Heart left ventricle (tissue), 13 donors: ENCODE measurements at regions not wholly inside any gene's neighbourhood (a gene's known extent, or its start where the extent isn't known, plus 50 kb on each side); places are given as distances from the start of the nearest gene placed in this dataset.

ENCODE experiments used
- POLR2A ChIP-seq, 2 donors: fragments of 450-650 bp; IDR thresholded peaks; one replicate each; pipeline ENCODE4 v1.6.1; 2017; ENCODE audit warnings: antibody characterized with exemption in 2 of 2, mild to moderate bottlenecking in 2 of 2, moderate library complexity in 2 of 2
- TF ChIP-seq, protein P1 (sequence below), 12 donors: fragments of 200-600 bp; sonication (generic) in 4 of 12; IDR thresholded peaks; one replicate each; pipeline versions ENCODE4 v1.5.0 to v1.8.0; 2018 to 2022; ENCODE audit warnings: antibody characterized with exemption in 12 of 12, mild to moderate bottlenecking in 5 of 12
- donor health status: ischemic (EF 13 %, LVEDD 7.1; RV severe dilation, severe dysfunction).
- donor health status: DM: no; HTN: yes; CAD: no.
- donor health status: DM: no; HTN: no; CAD: no.
- donor health status: ischemic (EF 25% LVEDD 6.9; RV normal size, moderate dysfunction).
- donor health status: ischemic (EF 25% LVEDD 5.7; RV mildly dilated, moderate dysfunction).
- donor health status: ischemic (EF 35%, LVEDD 5.7; RV mildly dilated, moderate dysfunction).
- donor health status: nonischemic (EF 11% LVEDD 7.7; RV severe dilation, severe dysfunction).
- donor health status: DM: yes; HTN: yes; CAD: no.
- donor health status: PGD.
- donor health status: ischemic (EF 29% LVEDD 5.4; RV normal size, mild dysfunction).
- donor health status: nonischemic (EF 23%, LVEDD 6.1; RV moderate dilation, normal function).

DNA sequence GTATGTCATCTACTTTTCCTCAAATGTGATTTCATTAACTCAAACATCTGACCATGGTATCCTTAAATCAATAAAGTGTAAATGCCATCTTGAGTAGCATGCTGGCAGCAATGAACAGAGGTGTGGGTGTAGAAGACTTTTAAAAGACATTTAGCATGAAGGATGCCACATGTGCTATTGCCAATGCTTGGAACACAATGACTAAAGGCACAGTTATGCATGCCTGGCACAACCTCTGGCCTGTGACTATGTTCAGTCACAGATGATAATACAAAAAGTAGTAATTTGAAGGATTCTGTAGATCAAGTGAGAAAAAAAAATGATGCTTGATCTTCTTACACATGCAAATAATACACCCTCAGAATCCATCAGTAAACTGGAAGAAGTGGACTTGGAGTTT, 938.9 kb upstream of the ADGRL4 start:
- TF ChIP-seq, protein P1, sequence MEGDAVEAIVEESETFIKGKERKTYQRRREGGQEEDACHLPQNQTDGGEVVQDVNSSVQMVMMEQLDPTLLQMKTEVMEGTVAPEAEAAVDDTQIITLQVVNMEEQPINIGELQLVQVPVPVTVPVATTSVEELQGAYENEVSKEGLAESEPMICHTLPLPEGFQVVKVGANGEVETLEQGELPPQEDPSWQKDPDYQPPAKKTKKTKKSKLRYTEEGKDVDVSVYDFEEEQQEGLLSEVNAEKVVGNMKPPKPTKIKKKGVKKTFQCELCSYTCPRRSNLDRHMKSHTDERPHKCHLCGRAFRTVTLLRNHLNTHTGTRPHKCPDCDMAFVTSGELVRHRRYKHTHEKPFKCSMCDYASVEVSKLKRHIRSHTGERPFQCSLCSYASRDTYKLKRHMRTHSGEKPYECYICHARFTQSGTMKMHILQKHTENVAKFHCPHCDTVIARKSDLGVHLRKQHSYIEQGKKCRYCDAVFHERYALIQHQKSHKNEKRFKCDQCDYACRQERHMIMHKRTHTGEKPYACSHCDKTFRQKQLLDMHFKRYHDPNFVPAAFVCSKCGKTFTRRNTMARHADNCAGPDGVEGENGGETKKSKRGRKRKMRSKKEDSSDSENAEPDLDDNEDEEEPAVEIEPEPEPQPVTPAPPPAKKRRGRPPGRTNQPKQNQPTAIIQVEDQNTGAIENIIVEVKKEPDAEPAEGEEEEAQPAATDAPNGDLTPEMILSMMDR (IDR thresholded peaks at IDR 0.05), result no peak
- TF ChIP-seq POLR2A (IDR thresholded peaks at IDR 0.05), result no peak
